DMS53 (cell line): ENCODE measurements at regions not wholly inside any gene's neighbourhood (a gene's known extent, or its start where the extent isn't known, plus 50 kb on each side); places are given as distances from the start of the nearest gene placed in this dataset.

ENCODE experiments used
- DNase-seq: peaks from one replicate; lab custom pipeline; 2025; lab: John Stamatoyannopoulos, UW

DNA sequence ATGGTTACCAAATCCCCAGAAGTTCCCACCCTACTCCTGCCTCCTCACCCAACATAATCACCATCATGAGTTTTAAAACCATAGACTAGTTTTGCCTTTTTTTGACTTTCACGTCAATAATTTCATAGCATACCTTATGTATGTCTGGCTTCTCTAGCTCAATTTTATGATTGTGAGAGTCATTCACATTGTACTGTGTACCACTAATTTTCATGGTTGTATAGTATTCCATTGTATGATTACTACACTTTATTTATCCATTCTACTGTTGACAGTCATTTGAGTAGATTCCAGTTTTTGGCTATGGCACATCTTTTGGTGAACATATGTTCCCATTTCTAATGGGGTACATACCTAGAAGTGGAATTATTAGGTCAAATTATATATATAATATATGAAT lies 195.3 kb upstream of the TCF21 start:
- no peak for DNase-seq

DNA sequence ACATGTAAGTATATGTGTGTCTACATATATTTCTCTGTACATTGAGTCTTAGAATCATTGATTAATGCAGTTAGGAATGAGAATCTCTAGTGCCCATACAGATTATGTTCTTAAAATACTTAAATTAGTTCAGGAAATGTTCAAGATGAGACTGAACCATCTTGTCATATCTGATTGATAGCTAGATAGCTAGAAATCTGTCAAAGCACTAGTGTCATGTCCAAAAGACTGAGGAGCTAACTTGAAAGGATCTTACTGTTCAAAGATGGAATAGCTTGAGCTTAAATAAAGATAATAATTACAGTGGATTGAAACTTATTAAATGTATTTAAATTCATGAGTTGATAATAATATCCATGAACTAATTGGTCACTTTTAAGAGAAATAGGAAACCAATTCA lies 191.7 kb upstream of the TCF21 start:
- no peak for DNase-seq

DNA sequence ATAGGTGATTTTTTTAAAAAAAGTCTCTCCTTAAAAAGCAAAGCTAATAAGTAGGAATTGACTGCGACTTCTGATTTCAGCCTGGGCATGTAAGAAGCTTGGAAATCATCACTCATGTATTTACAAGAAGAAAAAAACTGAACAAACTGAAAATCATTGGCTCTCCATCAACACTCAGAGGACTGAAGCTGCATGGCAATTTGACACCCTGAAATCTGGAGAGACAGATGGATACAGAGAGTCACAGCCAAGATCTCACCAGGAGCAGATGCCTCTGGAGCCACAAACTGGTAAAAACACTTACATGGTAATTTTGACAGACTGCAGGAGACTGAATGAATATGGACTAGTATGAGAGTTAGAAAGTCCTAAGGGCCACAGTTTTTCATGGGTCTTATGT lies 191.2 kb upstream of the TCF21 start:
- no peak for DNase-seq

DNA sequence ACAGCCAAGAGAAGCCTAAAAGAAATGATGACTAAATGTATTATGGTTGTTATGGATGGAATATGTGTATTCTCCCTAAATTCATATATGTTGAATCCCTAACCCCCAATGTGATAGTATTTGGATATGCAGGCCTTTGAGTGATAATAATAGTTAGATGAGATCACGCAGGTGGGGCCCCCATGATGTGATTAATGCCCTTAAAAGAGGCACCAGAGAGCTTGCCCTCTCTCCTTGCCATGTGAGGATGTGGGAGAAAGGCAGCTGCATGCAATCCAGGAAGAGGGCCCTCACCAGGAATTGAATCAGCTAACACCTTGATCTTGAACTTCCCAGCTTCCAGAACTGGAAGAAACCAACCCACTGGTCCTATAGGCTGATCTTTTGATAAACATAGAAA lies 190.6 kb upstream of the TCF21 start:
- no peak for DNase-seq

DNA sequence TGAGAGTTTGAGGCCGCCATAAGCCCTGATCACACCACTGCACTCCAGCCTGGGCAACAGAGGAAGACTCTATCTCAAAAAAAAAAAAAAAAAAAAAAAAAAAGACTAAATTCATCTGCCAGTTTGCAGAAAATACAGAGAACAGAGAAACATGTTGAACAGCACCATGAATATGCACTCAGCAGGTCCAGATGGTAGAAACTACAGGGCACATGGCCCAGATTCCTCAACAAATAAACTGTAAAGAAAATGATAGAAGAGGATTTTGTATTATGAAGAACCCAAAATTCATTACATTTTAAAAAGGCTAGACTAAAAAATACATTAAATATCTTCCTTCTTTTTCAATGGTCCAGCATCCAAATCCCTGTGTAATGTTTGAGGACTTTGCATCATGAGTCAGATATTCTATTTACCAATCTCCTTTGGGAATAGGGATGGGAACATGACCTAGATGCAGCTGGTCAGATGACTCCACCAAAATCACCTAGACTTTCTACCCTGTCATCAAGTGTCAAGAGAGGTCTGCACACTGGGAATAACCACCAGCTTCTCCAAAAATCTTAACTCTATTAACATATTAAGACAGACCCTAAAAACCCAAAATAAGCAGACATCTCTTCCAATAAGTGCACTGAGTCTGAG lies 189.1 kb upstream of the TCF21 start:
- peak; percentile 21 for DNase-seq

DNA sequence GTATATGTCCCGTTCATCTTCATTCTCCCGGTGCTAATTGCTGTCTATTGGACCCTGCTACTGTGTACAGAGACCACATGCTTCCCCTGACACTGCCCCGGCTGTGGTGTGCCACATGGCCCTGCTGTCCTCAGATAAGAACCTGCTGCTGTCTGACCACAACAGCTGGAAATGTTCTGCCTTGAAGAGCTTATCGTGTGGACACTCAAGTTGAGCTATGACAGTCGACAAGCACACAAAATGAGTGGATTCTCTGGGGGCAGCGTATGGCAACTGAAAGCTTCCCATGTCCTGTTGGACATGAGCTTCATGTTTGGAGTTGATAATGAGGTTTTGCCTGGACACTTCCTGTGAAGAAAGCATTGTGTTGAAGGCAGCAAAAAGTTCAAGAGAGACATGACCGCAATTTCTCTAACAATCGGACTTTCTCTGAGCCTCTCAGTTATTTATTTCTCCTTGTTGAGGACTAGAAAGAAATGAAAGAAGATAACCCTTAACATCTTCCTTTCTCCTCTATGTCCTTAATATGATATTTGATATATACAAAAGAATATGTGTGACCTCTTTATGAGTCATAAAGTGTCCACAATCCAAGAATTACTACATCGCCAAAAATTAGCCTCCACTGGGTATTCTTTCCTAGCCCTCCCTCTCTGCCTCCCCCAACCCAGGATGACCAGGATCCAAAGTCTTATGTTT lies 187.1 kb upstream of the TCF21 start:
- peak; percentile 4 for DNase-seq

DNA sequence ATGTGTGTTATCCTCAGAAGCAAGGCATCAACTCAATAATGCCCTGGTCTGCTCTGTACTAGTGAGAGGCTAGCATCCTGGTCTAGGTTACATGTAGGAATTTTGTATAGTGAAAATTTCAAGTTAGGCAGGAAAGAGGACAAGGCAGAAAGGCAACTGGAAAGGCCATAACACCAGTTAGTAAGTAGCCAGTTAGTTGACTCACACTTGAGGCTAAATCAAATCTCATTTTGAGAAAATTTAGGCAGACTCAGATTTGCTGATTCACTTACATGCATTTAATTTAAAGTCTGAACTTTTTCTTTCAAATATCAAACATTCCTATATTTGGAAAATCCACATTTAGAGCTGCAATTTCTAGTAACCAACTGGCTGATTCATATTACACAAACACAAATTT lies 184.5 kb upstream of the TCF21 start:
- no peak for DNase-seq

DNA sequence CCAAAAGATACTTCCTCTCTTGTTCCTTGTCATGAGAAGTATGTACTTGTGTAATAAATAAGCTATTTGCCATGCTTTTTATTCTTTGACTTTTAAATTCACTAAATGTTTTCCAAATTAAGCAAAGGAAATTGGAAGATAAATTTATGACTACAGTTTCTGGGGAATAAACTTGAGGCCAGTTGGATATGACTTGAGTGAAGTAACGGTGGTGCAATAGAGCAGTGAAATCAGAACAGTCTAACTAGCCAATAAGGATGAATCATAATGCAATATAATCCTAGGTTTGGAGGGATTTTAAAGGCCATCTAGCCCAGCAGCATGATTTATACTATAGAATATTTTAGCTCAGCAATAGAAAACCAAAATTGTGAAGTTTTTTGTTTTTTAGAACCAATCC lies 183.8 kb upstream of the TCF21 start:
- no peak for DNase-seq

DNA sequence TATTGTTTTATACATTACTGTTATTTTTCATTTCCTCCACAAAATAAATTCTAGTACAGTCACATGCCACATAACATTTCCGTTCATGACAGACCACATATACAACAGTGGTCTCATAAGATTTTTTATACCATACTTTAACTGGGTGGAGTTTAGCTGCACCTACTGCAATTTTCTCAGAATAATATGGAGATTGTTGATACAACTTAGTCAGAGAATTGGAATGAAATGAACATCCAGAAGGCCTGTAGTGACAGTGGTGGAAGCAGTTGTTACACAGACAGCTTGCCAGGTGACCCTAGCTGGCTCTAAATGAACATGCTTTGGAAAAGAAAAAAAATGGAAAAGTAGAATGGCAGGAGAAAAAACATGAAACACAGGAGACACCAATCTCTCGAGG lies 183.2 kb upstream of the TCF21 start:
- DNase-seq = no peak

DNA sequence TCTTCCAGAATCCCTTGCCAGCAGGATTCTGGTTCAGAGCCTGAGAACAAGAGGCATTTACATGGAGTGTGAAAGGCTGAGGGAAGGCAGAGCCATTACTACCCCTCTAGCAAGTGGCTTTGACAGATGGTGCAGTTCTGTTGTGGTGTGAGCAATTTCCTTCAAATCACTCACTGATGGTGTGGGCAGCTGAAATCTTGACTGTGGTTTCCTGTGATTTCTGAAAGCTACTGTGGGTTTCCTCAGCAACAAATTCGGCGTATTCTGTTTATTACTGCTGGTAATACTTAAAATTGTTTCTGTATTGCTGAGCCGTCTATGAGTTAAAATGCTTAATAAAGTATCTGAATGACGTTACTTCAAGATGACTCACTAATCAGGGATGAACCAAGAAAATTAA lies 181.5 kb upstream of the TCF21 start:
- no peak for DNase-seq

DNA sequence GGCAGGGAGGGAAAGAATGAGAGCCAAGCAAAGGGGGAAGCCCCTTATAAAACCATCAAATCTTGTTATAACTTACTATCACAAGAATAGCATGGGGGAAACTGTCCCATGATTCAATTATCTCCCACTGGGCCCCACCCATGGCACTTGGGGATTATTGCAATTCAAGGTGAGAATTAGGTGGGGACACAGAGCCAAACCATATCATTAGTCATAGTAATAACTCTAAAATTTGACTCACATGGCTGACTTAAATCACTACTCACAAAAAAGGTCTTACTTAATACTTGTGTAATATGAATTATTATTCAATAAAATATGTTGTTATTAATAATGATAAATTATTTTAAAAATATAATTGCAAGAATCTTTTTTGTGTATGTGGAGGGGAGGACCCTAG lies 178.1 kb upstream of the TCF21 start:
- DNase-seq = no peak

DNA sequence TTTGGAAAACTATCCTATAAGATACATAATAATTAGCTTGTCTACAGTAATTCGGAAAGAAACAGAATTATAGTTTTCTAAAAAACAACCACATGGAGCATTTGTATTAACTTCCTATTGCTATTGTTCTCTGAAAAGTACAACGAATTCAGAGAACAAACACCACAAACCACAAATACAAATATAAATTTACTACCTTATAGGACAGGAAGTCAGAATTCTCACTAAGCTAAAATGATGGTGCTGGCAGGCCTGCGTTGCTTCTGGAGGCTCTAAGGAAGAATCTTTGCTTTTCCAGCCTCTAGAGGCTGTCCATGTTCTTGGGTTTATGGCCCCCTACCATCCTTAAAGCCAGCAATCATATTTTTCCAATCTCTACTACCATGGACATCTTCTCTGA lies 173.6 kb upstream of the TCF21 start:
- DNase-seq = no peak

DNA sequence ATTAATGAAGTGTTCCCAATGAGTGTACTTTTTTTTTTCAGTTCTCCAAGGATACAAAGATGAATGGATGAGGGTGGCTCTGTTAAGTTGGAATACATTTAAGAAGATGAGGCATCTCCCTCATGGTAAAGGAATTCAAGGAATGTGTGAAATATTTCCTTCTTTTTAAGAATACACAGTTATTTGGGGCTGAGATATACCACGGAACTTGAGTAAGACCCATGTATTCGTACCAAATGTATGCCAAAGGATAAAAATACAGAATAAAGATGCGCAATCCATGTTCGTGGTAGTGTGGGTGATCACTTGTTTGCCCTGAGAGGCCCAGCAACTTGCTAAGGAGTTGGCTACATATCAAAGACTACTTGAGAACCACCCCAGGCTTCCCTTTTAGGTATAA lies 164.2 kb upstream of the TCF21 start:
- no peak for DNase-seq

DNA sequence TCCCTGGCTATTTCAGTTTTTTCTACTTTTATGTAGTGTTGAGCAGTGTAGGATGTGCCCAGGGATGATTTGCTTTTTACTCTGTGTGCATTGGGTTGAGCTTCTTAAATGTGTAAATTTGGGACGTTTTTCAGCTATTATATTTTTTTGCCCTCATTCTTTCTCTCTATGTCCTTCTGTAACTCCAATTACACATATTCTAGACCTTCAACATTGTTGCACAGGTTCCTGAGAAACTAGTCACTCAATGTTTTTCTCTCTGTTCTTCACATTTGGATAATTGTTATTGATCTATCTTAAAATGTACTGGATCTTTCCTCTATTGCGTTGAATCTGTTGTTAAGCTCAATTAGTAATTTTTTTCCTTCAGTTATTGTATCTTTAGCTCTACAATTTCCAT lies 162.7 kb upstream of the TCF21 start:
- no peak for DNase-seq

DNA sequence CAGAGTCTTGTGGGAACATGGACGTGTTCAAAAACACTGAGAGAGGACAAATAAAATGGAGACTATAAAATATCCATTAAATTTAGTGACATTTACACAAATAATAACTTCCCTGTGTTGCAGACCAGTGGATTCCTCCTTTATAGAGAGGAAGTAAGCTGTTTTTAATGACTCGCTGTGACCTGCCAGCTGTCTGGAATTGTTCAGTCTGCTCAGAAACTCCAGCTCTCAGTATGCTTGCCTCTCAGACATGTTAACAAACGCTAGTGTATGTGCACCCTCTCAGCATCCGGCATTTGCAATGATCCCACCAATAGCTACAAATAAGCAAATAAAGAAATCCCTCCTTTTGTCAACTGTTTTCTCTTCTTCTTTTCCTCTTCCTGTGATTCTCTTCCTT lies 158.0 kb upstream of the TCF21 start:
- peak; percentile 12 for DNase-seq

DNA sequence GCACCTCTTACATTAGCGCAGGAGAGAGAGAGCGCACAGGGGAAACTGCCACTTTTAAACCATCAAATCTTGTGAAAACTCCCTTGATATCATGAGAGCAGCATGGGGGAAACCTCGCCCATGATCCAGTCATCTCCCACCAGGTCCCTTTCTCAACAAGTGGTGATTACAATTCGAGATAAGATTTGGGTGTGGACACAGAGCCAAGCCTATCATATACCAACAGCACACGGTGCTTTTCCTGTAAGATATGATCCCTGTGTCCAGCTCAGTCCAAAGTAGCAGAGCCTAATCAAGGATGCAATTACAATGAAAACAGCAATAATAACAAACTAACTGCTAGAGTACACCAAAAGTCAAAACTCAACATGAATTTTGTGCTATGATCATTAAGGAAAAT lies 148.7 kb upstream of the TCF21 start:
- no peak for DNase-seq

DNA sequence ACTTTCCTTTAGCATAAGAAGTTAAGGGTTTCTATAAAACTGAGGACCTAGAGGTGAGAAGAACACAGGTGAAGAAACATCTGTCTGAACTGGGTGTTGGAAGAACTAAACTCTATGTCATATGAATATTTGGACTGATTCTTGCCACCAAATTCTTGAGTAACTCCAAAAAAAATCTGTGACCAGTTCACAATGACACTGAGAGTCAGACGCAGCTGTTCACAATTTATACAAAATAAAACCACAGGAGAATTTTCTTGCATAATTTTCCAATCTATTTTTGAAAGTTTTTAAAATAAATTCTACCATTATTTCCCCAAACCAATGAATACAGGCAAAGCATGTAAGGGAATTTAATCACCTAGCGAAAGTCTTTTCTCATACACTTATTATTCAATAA lies 148.1 kb upstream of the TCF21 start:
- no peak for DNase-seq

DNA sequence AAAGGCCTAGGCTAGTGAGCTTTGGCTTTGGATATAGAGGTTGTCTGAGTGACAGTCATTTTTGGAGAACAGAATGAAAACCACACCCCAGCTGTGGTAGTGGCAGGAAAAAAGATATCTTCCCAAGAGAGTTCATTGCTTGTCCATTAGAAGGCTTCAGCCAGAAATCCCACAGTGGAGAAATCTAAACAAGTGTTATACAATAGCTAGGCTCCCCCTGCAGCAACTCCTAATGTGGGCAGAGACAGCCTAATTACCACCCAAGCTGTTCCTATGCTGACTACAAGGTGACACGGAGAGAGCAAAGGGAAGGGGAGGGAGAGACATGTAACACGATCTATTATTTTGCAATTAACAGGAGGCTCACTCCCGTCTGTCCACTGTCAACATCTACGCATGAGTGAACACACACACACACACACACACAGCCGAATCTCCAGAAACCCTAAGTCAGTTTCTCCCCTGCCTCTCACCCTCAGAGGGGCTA lies 147.5 kb upstream of the TCF21 start:
- peak; percentile 77 for DNase-seq

DNA sequence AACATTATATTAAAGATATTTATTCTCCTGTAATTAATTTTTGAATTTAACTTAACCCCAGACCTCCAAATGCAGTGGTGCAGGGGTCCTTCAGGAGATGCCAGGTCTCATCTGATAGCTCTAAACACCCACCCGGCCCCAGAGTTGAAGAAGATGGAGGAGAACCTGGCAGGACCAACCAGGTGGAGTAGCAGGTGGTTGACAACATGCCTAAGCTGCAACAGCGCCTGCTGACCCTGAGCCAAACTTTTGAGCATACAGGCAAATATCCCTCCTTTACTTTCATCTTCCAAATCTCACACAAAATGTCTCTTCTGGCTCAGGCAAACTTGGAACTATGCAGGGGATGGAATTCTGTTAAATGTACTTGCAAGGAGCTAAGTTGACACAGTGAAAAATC lies 145.3 kb upstream of the TCF21 start:
- no peak for DNase-seq

DNA sequence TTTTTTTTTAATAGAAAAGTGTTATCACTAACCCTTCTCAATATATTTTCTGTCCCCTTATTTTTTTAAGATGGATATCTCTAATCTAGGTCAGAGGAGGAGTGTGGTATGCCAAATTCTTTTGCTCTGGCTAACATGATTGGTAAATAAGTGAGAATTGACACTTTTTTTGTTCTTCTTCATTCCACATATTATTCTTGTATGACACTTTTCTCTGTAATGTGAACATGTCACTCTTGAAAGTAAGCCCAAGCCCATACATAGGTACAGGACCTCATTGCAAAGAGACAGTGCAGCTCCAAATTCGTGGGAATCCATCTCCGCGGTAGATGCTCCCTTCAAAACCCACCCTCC lies 142.5 kb upstream of the TCF21 start:
- DNase-seq = no peak

DNA sequence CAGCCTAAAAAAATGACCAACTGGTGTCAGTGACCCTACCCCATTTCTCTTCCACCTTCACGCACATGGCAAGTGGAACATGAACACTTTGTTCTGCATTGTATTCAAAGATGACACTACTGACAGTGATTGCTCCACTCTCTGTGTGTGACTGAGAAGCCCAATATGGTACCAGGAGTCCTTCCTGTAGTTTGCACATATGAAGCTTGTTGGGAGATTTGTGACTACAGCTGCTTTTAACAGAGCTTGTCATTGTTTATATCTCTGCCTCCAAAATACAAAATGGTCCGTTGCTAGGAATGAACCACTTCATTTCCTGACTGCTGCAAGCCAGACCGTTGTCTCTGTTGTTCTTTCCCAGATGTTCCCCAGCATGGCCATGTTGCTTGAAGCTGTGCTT lies 140.3 kb upstream of the TCF21 start:
- peak; percentile 8 for DNase-seq

DNA sequence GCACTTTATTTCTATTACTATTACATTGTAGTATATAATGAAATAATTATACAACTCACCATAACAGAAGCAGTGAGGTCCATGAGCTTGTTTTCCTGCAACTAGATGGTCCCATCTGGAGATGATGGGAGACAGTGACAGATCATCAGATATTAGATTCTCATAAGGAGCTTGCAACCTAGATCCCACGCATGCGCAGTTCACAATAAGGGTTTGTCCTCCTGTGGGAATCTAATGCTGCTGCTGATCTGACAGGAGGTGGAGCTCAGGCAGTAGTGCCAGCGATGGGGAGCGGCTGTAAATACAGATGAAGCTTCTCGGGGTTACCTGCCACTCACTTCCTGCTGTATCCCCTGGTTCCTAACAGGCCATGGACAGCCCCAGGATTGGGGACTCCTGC lies 139.5 kb upstream of the TCF21 start:
- no peak for DNase-seq

DNA sequence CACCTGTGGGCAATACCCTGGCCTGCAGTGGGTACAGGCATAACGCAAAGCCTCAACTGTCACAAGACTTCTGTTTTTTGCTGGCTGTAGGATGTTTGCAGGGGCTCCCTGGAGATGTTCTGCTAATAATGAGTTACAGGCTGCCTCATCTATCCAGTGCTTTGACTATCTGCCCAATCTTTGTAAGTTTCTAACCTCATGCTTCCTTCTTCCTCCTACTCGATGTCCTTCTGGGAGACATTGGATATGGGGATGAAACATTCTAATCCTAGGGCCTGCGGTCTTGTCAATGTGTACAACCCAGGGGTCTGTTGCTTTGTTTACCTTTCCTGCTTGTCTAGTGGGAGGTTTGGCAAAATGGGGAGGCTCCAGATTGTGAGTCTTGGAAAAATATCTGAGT lies 136.8 kb upstream of the TCF21 start:
- DNase-seq = no peak

DNA sequence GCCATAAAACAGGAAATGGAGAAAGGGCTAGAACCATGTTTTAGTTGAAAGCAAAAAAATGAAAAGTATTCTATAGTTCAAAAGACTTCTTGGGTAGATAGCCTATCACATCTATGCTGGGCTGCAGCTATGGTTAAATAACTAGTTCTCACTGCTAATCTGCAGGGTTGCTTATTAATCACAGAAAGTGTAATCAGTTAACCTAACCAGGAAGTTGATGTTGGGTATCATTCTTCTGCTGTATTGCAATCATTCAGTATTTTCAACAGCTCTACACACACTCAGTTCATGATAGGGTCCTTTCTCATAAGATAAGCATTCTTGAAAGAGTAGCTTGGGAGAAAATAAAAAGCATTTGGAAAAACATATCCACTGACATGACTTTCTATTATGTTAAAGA lies 135.2 kb upstream of the TCF21 start:
- DNase-seq = no peak
